Activated CD4-positive, alpha-beta T cell treated with anti-CD3 and anti-CD28 coated beads for 36 hours (primary cell): ENCODE measurements at regions not wholly inside any gene's neighbourhood (a gene's known extent, or its start where the extent isn't known, plus 50 kb on each side); places are given as distances from the start of the nearest gene placed in this dataset.
"Not testable (repeated sequence)": the region's sequence is repeated elsewhere in the genome, so short reads cannot be mapped to it uniquely, and the experiment has no call there.

ENCODE experiments used
- ATAC-seq: fragments of 200-7000 bp; cut with Tn5 transposase; one replicate; pipeline ENCODE4 v1.10.0; 2021; ENCODE audit warnings: mild to moderate bottlenecking, moderate library complexity
- CTCF ChIA-PET: fragments of 350-600 bp; sonication (Branson Sonifier 250); formaldehyde crosslinking; loops from one replicate; lab custom pipeline; 2021; ENCODE audit warnings: antibody characterized with exemption; lab: Charles Lee
- POLR2A ChIA-PET: fragments of 350-600 bp; sonication (Branson Sonifier 250); formaldehyde crosslinking; loops from one replicate; lab custom pipeline; 2021; ENCODE audit warnings: antibody characterized with exemption, inconsistent platforms; lab: Charles Lee
- DNase-seq: peaks from one replicate; pipeline ENCODE4 v3.0.0-alpha.2; 2020
- H3K27ac Mint-ChIP-seq: one replicate; pipeline ENCODE4 v1.8.0; 2021; ENCODE audit warnings: mixed read lengths
- H3K27me3 Mint-ChIP-seq: one replicate; pipeline ENCODE4 v1.8.0; 2021; ENCODE audit warnings: mixed read lengths
- H3K36me3 Mint-ChIP-seq: one replicate; pipeline ENCODE4 v1.8.0; 2021; ENCODE audit warnings: low read depth, mixed read lengths
- H3K4me1 Mint-ChIP-seq: one replicate; pipeline ENCODE4 v1.8.0; 2021; ENCODE audit warnings: mixed read lengths
- H3K4me3 Mint-ChIP-seq: one replicate; pipeline ENCODE4 v1.8.0; 2021; ENCODE audit warnings: mild to moderate bottlenecking, moderate library complexity, mixed read lengths
- H3K9me3 Mint-ChIP-seq: one replicate; pipeline ENCODE4 v1.8.0; 2021; ENCODE audit warnings: low read depth, mixed read lengths
- intact Hi-C, 2 experiments: fragments of 100-400 bp; cut with DNase I in 1 of 2; cut with micrococcal nuclease in 1 of 2; formaldehyde crosslinking; loops; one replicate each; pipeline versions ENCODE4 v1.14.2 to v1.15.1; 2022 to 2024; cut with DNase I, micrococcal nuclease

DNA sequence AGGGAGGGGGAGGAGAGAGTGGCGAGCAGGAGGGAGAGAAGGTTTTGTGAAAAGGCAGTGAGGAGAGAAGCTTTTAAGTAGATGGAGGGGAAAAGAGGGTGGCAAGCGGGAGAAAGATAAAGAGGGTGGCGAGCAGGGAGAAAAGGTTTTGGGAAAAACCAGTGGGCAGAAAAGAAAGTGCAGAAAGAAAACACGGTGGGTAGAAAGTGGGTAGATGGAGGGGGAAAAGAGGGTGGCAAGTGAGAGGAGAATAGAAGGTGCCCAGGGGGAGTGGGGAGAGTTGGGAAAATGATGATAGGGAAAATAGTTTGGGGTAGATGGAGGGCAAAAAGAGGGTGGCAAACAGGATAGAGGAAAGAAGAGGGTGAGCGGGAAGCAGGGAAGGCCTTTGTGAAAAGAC is 69.1 kb upstream of the THOC3 start:
- CTCF ChIA-PET, H3K27me3 Mint-ChIP-seq, H3K27ac Mint-ChIP-seq, H3K36me3 Mint-ChIP-seq, POLR2A ChIA-PET, ATAC-seq, DNase-seq, H3K9me3 Mint-ChIP-seq, H3K4me3 Mint-ChIP-seq: not testable (repeated sequence)
- H3K4me1 Mint-ChIP-seq: peaks cover 36% of the 10 kb centered on the region
- intact Hi-C loops: loop anchor here in 1 of 2 experiments (10.0 kb wide), 1 partner anchor 1568 kb away; the partner anchor contains the start of gene B4GALT7

DNA sequence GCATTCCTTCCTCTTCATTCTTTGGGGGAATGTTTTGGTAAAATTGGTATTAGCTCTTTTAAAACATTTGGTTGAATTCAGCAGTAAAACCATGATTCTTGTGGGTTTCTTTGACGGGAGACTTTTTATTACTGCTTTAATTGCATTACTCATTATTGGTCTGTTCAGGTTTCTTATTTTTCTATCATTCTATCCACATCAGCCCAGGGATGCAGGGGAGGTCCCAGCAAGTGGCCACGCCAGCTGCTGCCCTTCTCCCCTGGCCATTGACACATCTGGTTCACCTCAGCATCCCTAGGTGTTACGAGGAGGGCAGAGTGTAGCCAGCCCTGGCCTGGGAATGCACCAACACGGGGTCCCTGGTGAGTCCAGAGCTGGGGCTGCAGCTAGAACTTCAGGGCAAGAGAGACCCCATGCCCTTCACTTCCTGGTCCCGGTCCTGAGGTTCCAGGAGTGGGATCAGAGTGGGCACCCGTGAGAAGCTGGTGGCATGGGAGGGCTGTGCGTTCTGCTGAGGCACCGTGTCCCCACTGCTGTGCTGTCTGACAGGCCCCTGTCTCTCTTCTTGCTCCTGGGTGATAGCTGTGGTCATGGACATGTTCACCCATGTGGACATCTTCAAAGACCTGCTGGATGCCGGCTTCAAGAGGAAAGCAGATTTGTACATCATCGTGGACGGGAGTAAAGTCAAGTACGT is 72.1 kb upstream of the THOC3 start:
- H3K4me3 Mint-ChIP-seq, ATAC-seq, H3K27ac Mint-ChIP-seq, intact Hi-C loops, H3K9me3 Mint-ChIP-seq, POLR2A ChIA-PET, DNase-seq, H3K36me3 Mint-ChIP-seq, H3K27me3 Mint-ChIP-seq: not testable (repeated sequence)
- peaks cover 36% of the 10 kb centered on the region for H3K4me1 Mint-ChIP-seq
- CTCF ChIA-PET: interaction anchor here (0.6 kb wide), 1 partner anchor 744 kb away, joined by 3 read pairs; no protein-coding TSS in a partner anchor

DNA sequence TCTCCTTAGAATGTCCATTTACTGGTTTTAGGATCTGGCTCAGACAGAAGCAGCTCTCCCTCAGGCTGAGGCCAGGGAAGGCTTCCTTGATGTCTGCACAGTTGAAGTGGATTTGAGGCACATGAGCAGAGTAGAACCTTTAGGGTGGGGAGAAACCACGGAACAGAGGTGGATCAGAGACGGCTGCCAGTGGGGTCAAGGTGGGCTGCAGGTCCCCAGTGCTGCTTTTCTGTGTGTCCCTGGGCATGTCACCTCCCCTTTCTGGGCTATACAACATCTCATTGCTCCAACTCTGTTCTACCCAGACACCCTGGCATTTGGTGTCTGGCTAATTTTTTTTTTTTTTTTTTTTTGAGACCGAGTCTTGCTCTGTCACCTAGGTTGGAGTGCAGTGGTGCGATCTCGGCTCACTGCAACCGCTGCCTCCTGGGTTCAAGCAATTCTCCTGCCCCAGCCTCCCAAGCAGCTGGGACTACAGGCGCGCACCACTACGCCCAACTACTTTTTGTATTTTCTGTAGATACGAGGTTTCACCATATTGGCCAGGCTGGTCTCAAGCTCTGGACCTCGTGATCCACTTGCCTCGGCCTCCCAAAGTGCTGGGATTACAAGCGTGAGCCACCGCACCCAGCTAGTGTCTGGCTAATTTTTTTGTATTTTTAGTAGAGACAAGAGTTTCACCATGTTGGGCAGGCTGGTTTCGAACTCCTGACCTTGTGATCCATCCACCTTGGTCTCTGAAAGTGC is 73.3 kb upstream of the THOC3 start:
- H3K27me3 Mint-ChIP-seq, ATAC-seq, DNase-seq, H3K27ac Mint-ChIP-seq, intact Hi-C loops, H3K4me3 Mint-ChIP-seq, H3K36me3 Mint-ChIP-seq, H3K9me3 Mint-ChIP-seq, POLR2A ChIA-PET, CTCF ChIA-PET: not testable (repeated sequence)
- peaks cover 27% of the 10 kb centered on the region for H3K4me1 Mint-ChIP-seq

DNA sequence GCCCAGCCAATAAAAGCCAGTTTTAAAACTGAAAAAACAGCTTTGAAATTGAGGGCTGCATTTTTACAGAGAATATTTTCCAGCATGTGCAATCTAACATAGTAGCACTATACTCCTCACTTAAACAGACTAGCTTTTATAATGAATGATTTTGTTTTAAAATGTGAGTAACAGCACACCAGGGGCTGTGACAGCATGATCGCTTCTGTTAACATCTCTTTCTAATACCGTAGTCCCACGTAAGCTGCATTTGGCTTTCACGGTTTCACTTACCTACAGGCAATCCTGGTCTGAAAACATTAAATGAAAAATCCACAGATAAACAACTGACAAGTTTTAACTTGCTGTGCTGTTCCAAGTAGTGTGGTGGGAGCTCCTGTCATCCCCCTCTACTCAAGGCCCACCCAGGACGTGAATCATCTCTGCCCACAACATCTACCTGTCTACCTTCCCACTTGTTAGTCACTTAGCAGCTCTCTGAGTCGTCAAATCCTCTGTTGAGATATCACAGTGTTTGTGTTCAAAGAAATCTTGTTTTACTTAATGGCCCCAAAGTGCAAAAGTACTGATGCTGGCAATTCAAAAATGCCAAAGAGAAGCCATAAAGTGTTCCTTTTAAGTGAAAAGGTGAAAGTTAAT is 74.0 kb upstream of the THOC3 start:
- peak overlapping the region; percentile 16 for H3K27ac Mint-ChIP-seq
- ATAC-seq: peak; percentile 60
- intact Hi-C loops, H3K27me3 Mint-ChIP-seq, H3K9me3 Mint-ChIP-seq, DNase-seq, POLR2A ChIA-PET, CTCF ChIA-PET, H3K4me3 Mint-ChIP-seq, H3K36me3 Mint-ChIP-seq: not testable (repeated sequence)
- H3K4me1 Mint-ChIP-seq: peaks cover 22% of the 10 kb centered on the region

DNA sequence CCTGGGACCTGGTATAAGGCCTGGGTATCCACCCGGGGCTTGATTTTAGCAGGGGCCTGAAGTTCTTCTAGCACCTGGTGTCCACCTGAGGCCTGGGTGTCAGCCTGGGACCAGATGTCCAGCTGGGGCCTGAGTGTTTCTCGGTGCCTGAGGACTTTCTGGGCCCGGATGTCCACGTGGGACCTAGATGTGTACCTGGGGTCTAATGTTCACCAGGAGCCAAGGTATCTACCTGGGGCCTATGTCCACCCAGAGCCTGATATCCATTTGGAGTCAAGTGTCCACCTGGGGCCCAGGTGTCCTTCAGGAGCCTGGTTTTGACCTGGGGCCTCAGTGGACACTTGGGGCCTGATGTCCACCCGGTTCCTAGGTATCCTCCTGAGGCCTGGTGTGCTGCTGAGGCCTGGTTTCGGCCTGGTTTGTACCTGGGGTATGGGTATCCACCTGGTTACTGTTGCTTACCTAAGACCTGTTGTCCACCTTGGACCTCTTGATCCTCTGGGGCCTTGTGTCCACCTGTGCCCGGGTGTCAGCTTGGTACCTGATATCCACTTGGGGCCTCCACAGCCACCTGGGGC is 75.2 kb upstream of the THOC3 start:
- DNase-seq, POLR2A ChIA-PET, intact Hi-C loops, H3K36me3 Mint-ChIP-seq, ATAC-seq, CTCF ChIA-PET, H3K27me3 Mint-ChIP-seq, H3K4me3 Mint-ChIP-seq, H3K27ac Mint-ChIP-seq, H3K9me3 Mint-ChIP-seq: not testable (repeated sequence)
- peaks cover 17% of the 10 kb centered on the region for H3K4me1 Mint-ChIP-seq

DNA sequence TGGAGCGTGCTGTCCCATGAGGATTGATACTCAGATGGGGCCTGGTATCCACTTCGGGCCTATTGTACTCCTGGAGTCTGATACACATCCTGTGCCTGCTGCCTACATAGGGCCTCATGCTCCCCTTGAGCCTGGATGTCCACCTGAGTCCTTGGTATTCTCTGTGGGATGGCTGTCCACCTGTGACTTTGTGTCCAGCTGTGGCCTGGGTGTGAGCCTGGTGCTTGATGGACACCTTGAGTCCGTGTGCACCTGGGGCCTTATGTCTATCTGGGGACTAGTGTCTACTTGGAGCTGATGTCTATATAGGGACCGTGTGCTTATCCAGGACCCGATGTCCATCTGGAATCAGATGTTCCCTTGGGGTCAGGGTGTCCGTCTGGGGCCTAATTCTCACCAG is 75.9 kb upstream of the THOC3 start:
- DNase-seq, POLR2A ChIA-PET, H3K36me3 Mint-ChIP-seq, H3K27ac Mint-ChIP-seq, H3K9me3 Mint-ChIP-seq, H3K27me3 Mint-ChIP-seq, intact Hi-C loops, H3K4me3 Mint-ChIP-seq, CTCF ChIA-PET: not testable (repeated sequence)
- H3K4me1 Mint-ChIP-seq: peaks cover 18% of the 10 kb centered on the region
- peak; percentile 8 for ATAC-seq

DNA sequence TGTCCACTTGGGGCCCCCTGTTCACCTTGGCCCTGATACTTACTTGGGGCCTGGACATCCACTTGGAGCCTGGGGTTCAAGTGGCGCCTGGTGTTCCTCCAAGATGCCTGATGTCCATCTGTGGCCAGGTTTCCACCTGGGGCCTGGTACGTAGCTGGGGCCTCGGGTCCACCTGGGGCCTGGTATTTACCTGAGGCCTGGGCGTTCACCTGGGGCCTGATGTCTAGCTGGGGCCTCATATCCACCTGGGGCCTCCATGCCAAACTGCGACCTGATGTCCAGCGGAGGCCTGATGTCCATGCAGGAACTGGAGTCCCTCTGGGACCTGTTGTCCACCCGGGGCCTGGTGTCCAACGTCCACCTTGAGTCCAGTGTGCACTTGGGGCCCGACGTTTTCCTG is 76.3 kb upstream of the THOC3 start:
- DNase-seq, H3K9me3 Mint-ChIP-seq, H3K4me3 Mint-ChIP-seq, intact Hi-C loops, ATAC-seq, H3K36me3 Mint-ChIP-seq, CTCF ChIA-PET, H3K27ac Mint-ChIP-seq, POLR2A ChIA-PET, H3K27me3 Mint-ChIP-seq: not testable (repeated sequence)
- peaks cover 18% of the 10 kb centered on the region for H3K4me1 Mint-ChIP-seq

DNA sequence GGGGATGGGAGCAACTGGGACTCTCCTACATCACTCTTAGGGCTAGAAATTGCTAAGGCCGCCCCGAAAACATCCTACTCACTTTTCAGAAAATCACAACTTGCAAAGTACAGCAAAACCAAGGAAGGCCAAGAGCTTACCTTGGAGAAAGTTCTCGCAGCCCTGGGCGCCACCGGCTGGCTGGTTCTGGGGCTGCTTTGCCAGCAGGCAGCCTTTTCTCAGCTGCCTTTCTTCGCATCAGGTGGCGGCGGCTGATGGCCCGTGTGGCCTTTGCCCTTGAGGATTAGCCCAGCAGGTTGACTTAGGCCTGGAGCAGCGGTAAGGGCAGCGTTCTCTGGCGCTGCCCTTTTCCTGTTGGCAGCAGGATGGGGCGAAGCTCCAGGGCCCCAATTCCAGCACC is 77.3 kb upstream of the THOC3 start:
- POLR2A ChIA-PET, H3K9me3 Mint-ChIP-seq, H3K36me3 Mint-ChIP-seq, H3K4me3 Mint-ChIP-seq, CTCF ChIA-PET, intact Hi-C loops, H3K27ac Mint-ChIP-seq, H3K27me3 Mint-ChIP-seq: not testable (repeated sequence)
- peaks cover 10% of the 10 kb centered on the region for H3K4me1 Mint-ChIP-seq
- ATAC-seq: peak; percentile 25
- peak; percentile 41 for DNase-seq

DNA sequence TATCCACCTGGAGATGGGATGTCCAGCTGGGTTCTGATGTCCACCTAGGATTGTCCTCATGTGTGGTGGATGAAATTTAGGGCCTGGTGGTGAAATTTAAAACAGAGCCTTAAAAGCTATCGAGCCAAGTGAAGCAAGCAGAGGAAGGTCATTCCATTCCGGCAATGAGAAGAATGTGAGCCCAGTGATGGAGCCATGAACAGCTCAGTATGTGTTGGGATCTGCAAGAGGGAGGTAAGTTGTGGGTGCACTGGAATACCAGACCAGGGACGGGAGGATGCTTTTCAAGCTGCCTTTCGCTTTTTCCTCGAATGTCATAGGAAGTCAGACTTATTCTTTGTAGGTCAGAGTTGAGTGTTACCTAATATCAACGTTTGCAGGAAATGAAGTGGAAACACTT is 80.6 kb upstream of the THOC3 start:
- H3K36me3 Mint-ChIP-seq, H3K9me3 Mint-ChIP-seq, ATAC-seq, H3K27me3 Mint-ChIP-seq, intact Hi-C loops, H3K4me1 Mint-ChIP-seq, CTCF ChIA-PET, H3K27ac Mint-ChIP-seq, DNase-seq, H3K4me3 Mint-ChIP-seq, POLR2A ChIA-PET: not testable (repeated sequence)

DNA sequence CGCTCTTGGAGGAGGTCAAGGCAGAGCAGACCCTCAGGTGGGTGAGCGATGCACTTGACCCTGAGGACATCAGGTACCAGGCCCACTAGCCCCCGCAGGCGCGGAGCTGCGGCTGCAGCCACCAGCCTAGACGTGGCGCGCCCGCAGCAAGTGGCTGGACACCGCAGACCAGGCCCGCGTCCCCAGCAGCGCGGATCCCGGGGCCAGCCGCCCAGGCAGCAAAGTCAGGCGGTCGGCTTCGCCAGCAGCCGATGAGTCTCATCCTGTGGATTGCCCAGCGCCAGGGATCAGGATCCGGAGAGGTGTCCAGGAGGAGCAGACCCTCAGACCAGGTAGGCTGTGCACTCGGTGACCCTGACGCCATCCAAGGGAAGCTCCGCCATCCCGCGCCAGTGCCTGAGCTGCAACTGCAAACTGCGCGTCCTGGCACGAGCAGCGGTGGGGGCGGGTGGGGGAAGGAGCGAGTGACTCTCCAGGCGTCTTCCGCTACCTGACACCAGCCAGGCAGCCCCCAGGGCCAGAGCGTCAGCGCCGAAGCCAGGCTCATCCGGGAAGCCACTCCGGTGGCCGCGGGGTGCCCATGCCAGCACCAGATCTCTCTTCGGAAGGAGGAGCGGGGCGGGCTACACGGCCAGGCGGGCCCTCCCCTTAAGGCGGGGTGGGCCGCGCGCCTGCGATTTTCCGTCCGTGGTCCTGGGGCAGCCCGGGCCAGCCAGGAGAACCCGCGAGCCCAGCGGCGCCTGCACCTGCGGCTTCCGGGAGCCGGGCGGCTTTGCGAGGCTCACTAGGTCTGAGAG is 92.6 kb upstream of the THOC3 start:
- peak; percentile 99 for ATAC-seq
- CTCF ChIA-PET, intact Hi-C loops, H3K4me1 Mint-ChIP-seq, H3K27me3 Mint-ChIP-seq, H3K36me3 Mint-ChIP-seq, H3K9me3 Mint-ChIP-seq, H3K4me3 Mint-ChIP-seq, H3K27ac Mint-ChIP-seq, POLR2A ChIA-PET: not testable (repeated sequence)
- peak; percentile 27 for DNase-seq

DNA sequence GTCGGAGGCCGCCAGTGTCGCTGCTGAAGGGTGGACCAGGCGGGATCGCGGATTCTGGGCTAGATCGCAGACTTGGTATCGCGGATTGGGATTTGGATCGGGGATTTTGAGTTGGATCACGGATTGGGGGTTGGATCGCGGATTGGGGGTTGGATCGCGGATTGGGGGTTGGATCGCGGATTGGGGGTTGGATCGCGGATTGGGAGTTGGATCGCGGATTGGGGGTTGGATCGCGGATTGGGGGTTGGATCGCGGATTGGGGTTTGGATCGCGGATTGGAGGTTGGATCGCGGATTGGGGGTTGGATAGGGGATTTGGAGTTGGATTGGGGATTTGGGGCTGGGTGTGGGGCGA is 93.1 kb upstream of the THOC3 start:
- POLR2A ChIA-PET, H3K27me3 Mint-ChIP-seq, H3K36me3 Mint-ChIP-seq, CTCF ChIA-PET, DNase-seq, ATAC-seq, intact Hi-C loops, H3K4me3 Mint-ChIP-seq, H3K27ac Mint-ChIP-seq, H3K9me3 Mint-ChIP-seq, H3K4me1 Mint-ChIP-seq: not testable (repeated sequence)
